GDM1 (cell line): ENCODE measurements at regions not wholly inside any gene's neighbourhood (a gene's known extent, or its start where the extent isn't known, plus 50 kb on each side); places are given as distances from the start of the nearest gene placed in this dataset.
"Not testable (repeated sequence)": the region's sequence is repeated elsewhere in the genome, so short reads cannot be mapped to it uniquely, and the experiment has no call there.

Experiments
- DNase-seq: peaks from one replicate; lab custom pipeline; 2025; lab: John Stamatoyannopoulos, UW

DNA sequence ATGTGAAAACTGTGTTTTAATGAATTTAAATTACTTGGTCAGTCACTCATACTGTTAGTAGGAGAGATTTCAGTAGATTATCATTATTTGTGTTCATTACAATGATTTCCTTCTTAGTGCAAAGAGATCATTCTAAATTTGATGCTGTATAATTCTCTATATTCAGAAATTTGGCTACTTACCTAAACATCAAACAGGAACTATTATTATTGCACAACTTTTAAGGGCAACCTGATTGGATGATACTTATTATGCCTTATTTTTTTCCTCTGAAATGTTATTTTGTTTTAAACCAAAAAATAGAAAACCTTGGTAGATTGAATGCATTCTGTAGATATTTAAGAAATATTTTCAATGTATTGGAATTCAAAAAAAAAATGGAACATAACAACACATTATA, 436.4 kb upstream of the PCDH15 start:
- no peak for DNase-seq

DNA sequence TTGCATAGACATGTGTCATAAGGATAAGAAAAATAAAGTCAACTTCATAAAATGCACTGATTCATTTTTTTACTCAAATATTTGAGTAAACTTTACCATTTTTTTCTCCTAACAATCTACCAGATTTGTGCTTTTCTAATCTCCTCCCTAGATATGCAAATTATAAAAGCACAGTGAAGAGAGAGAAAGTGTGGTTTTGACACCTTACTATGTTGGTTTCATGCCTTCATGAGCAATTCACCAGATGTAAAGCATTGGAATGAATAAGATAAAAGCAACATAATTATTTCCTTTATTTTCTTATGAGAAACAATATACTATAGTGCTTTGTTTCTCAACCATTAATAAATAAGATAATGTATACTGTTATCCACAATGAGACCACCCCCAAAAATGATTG, 432.5 kb upstream of the PCDH15 start:
- no peak for DNase-seq

DNA sequence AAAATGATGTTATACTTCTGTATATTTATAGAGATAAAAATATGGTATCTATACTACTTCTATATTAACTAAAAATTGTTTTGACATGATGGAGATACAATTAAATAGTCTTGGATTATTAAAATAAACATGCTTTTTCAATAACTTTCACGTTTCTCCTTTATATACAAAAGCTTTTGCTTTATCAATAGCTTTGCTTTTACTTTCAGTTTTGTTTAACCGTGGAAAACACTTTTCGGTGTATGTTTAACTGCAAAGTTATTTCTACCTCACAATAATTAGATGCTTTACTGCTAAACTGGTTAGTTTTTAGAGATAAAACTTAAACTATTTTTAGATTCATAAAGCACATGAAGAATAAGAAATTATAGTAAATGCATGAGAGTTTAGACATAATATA, 432.1 kb upstream of the PCDH15 start:
- no peak for DNase-seq

DNA sequence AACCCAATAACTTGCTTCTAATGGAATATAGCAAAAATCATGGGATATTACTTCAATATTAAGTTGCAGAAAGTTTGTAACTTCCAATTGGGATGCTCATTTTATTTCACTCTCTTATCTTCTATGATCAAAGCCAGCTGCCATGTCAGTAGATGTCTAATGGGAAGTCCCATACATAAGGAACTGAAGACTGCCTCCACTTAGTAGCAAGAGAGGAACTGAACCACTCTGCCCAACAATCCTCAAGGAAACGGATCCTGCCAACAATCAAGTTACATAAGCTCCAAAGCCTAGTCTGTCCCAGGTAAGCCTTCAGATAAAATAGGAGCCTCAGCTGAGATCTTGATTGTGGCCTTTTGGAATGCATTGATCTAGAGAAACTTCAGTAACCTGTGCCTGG, 431.5 kb upstream of the PCDH15 start:
- DNase-seq: no peak

DNA sequence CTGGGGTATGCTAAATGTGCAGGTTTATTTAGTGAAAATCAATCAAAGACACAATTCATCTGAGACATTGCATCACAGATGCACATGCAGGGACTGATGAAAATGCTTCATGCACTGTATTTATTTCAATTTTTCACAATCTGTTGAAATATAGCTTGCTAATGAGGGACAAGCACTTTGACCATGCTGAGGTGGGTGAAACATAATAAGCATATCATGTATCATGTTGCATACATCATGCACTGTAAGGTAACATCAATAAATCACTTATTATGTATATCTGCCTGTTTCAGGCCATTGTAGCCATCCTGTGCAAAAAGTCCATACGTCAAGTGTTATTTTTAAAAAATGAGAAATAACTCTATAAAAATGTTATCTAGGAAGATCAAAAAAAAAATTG, 426.9 kb upstream of the PCDH15 start:
- DNase-seq: no peak

DNA sequence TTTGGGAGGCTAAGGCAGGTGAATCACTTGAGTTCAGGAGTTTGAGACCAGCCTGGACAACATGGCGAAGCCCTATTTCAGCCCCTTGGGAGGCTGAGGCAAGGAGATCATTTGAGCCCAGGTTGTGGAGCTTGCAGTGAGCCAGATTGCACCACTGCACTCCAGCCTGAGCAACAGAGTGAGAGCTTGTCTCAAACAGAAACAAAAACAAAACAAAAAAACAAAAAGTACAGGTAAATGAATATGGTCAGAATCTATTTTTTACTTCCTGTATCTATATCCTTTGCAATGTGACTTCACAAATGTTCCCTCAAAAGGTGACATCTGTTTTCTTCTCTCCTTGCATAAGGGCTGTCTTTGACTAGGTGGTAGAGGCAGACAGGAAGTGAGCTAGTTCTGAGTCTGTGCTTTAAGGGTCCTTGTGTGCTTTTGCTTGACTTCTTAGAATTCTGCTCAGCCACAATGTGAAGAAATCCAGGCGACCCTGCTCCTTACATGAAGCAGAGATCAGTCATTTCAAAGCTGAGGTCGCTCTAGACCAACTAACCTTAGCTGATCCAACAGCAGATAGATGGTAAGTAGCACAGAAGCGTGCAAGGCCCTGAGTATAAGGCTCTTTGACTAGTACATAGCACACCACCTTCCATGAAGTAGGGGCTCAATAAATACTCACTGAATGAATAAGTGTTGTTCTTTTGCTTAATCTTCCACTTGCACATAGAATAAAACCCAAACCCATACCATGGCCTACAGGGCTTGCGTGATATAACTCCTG, 423.2 kb upstream of the PCDH15 start:
- no peak for DNase-seq

DNA sequence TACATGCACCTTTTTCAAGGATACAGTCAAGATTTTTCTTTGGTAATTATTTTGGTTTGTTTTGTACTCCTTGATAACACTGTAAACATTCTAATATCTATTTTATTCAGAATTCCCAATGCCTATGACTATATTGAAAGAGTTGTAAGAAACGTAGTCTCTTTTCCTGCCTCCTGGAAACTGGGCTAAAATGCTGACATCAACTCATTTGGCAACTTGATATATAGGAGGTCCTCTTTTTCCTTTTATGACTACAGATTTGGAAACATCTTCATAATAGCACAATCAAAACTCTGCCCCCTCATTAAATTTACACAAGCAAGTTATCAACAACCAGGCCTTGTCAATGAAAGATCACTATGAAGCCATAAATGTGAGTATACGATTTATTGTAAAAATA, 422.3 kb upstream of the PCDH15 start:
- no peak for DNase-seq

DNA sequence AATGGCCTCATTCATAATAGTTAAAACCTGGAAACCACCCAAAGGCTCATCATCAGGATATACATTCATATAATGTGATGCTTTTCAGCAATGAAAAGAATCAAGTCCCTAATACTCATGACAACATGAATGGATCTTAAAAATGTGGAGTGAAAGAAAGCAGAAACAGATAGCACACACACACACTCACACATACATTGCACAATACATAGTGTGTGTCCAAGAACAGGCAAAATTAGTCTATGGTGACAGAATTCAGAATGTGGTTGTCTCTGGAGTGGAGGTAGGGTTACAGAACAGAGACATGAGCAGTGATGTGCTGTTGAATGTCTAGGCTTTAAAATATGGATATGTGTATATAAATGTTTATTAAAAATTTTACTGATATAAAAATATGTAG, 419.9 kb upstream of the PCDH15 start:
- no peak for DNase-seq

DNA sequence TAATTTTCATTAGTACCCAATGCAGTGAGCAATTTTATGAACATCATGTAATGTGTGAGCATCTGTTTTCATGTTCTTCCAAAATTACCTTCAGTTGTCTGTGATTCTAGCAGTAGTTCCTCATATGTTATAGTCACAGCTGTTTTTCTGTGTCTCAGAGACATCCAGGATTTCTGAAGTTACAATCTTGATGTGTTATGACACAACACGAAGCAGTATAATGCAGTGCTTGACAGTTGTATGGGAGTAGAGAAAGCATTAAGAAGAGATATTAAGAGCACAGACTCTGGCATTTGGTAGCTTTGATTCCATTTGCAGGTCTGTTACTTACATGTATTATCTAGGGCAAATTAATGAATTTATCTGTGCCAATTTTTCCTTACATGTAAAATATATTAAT, 414.7 kb upstream of the PCDH15 start:
- DNase-seq: no peak

DNA sequence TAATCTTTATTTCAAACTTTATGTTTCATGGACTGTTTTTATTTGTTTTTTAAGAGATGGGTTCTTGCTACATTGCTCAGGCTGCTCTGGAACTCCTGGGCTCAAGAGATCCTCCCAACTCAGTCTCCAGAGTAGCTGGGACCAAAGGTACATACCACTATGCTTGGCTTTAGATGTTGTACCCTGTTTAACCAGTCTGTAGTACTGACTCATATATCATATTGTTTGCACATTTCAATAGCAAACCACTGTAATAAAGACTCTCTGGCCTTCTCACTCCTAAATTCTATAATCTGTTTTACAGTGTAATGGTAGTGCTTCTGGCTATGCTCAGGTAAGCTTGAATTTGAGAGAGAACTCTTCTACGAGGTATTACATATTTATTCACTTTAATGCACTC, 413.6 kb upstream of the PCDH15 start:
- no peak for DNase-seq

DNA sequence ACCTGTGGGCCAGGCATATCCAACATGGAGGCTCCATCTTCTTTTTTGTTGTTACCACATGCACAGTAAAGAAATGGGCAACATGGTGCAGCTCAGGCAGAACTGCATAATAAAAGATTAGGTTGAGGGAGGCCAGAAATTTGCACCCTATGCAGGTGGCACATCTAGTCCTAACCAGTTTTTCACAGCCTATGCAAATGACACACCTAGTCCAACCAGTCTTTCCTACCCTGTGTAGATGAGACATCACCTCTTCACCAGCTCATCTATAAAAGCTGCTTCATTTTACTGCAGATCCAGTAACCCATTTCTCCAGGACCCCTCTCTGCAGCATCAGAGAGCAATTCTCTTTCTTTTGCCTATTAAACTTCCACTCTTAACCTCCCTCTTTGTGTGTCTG, 411.0 kb upstream of the PCDH15 start:
- no peak for DNase-seq

DNA sequence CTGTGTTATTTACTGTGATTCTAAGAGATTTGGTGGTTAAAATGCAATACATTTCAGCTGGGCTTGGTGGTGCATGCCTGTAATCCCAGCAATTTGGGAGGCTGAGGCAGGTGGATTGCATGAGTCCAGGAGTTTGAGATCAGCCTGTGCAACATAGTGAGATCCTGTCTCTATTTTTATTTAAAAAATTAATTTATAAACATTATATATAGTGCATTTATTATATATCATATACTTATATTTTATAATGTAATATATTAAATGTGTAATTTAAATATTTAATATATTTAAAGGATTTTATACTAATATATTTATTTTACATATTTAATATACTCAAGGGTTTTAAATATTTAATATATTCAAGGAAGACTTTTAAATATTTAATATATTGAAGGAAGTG, 402.8 kb upstream of the PCDH15 start:
- no peak for DNase-seq

DNA sequence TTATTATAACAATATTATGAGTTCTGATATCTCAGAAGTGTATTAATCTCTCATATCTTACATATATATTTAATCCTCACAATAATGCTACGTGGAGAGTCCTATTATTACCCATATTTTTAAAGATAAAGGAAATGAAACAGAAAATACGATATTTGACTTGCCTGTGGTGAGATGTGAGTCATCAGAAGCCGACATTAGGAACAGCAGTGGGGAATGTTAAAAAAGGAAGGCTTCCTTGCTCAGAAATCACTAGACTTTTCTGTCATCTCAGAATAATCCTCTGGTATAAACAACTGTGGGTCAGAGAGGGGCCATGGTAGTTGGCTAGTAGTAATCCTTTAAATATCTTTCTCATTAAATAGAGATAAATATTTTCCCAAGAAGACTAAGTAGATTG, 402.3 kb upstream of the PCDH15 start:
- no peak for DNase-seq

DNA sequence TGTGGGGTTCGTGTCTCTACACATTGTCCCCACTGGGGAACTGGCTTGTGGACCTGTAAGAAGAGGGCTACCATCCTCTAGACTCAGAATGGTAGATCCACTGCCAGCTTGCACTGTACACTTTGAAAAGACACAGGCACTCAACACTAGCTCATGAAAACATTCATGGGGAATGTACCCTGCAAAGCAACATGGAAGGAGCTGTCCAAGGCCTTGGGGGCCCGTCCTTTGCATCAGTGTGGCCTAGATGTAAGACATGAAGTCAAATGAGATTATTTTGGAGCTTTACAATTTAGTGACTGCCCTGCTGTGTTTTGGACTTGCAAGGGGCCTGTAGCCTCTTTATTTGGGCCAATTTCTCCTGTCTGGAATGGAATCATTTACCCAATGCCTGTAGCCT, 399.0 kb upstream of the PCDH15 start:
- no peak for DNase-seq

DNA sequence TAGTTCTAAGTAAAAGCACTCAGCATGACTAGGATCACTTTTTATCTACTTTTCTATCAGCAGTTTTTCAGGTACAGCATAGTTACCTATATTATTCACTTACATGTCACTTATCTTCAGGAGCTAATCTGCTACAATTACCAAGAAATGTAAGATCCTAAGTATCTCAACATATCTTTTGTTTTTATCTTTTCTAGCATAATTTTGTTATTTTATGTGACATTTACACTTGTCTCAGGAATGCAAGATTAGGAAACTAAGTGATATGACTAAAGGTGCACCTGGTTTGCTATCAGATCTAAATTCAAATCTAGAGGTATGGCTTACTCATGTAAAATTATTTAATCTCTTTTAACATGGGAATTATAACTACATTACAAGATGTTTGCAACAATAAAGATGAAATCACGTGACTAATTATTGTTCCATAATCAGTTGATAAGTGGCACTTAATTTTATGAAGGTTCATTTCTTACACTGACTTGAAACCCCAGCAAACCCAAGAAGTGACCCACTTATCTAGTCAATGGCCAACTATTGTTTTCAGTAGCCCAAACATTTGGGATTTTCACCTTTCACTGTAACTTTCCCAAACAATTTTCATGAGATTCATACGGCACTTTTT, 390.3 kb upstream of the PCDH15 start:
- DNase-seq: no peak

DNA sequence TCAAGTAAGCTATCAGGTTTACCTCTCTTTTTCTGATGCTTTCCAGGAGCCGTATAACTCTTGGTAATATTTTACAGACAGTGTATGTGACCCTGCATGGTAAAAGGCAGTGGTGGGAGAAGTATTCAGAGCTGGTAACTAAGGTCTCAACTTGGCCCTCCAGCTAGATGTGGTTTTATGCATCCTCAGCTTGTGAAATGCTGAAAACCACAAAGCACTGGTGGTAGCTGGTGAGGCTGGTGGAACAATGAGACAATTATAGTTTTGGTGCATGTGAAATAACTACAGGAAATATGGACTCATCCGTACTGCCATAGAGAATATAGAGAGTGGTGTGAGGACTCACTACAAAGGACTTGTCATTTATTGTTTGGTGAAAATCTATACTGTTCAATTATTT, 383.0 kb upstream of the PCDH15 start:
- DNase-seq: no peak

DNA sequence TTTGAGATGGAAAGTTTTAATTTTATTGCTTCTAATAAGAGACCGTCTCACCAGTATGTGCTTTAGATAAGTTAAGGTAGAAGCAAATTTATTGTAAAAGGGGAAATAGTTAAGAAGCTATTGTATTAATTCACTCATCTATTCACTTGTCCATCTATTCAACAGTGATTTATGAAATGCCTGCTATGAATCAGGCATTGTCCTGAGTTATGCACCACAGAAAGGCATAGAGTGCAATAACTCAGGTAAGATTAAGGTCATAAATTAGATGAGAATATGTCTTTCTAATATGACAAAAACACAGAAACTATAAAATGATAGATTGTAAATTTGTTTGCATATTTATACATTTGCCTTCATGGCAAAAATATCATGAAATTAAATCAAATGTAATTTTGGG, 379.3 kb upstream of the PCDH15 start:
- DNase-seq: no peak

DNA sequence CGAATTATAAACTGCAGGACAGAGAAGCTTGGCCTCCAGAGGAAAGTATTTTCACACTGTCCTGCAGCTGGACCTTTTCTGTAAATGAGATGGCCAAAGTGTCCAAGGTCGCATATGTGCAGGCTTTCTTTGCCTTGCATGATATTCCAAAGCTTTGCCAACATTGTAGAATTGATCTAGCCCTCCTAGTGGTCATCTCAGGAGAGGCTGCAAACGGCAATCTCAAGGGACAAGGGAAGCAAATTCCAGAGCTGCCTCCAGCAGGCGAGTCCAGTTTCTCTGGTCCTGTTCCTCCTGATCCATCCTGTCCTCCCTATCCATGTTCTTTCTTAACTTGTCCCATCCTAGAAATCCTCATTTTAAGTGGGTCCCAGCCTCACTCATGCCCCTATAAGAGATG, 373.4 kb upstream of the PCDH15 start:
- DNase-seq: no peak

DNA sequence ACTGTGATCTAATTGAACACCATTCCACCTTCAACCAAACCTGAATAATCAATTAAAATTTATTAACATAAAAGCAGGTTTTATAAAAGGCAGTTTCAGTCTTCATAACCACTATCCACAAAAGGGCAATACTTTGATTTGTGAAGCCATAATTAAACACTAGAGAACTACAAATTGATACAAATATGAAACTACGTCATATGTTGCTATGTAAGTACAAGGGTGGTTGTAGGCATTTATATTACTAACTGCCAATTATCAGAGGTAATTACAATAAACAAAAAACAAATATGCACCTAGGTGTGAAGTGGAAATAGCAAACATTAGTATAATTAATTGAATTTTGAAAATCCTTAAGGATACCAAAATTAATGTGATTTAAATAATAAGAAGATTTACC, 368.5 kb upstream of the PCDH15 start:
- no peak for DNase-seq

DNA sequence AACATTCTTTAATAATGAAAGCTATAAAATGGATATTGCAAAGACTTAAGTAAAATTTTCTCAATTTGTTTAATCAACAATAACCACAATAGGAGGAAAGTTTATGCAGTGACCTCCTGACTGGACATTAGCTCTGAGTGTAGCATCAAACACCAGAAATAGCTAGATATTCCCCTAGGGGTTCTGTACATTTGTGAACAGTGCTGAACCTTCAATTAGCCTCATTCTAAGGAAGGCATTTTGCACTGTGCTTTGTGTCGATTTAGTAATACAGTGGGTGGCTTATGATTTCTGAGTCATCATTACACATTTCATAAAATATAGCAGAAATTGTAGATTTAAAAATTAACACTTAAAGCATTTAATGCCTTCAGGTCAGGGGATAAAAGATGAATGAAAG, 367.3 kb upstream of the PCDH15 start:
- no peak for DNase-seq

DNA sequence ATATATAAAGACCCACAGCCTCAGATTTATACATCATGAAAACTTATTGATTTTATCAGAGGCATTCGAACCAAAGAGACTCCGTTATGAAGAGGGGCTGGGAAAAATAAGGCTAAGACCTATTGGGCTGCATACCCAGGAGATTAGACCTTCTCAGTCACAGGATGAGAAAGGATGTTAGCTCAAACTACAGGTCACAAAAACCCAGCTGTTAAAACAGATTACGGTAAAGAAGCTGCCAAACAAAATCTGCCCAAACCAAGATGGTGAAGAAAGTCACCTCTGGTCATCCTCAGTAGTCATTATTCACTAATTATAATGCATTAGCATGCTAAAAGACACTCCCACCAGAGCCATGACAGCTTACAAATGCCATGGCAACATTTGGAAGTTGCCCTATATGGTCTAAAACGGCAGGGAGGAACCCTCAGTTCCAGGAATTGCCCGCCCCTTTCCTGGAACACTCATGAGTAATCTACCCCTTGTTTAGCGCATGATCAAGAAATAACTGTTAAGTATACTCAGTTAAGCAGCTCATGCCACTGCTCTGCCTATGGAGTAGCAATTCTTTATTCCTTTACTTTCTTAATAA, 362.5 kb upstream of the PCDH15 start:
- no peak for DNase-seq

DNA sequence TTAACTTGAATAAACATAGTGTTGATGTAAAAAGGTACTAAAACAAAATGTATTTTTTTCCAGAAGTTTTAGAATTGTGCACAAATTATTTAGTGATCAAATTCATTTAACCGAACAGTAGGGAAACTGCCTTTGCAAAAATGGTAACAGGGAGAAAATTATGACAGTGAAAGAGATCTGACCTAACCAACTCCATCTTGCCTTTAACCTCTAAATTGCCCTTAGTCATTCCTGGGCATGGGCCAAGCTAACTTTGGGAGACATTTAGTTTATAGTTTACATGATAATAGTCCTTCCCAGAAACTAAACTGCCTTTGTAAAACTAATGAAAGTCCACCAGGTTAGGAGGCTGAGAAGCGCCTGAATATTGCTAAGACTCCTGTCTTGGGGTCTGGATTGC, 361.3 kb upstream of the PCDH15 start:
- not testable (repeated sequence) for DNase-seq

DNA sequence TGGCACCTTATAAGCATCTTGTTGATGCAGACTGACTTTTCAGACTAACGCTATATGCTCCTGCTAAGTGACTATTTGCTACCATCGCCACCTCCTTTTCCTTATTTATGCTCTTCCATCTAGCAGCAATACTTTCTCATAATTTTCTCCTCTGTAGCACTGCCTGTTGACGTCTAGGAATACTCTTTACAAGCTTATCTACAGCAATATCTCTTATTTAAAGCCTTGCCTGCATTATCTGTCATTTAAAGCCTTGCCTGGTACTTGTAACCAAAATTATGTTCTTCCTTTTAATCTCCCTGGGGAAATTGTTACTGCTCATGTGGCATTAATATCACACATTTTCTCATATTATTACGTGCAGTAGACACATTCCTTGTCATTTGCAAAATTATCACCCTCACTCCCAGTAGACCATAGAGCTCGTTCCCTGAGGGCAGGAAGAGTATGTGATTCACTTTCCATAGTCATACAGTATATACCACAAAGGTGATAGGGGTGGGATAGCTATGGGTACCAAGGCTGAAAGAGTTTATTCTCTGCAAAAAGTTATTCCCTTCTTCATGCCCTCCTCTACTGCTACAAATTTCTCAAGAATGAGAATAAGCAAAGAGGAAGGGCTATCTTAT, 359.7 kb upstream of the PCDH15 start:
- no peak for DNase-seq
